Sigmoid colon (tissue), 6 donors: ENCODE measurements at regions not wholly inside any gene's neighbourhood (a gene's known extent, or its start where the extent isn't known, plus 50 kb on each side); places are given as distances from the start of the nearest gene placed in this dataset.

ENCODE experiments used
- DNase-seq: peaks from one replicate; pipeline ENCODE4 v3.0.0-alpha.2; 2019
- H3K27ac ChIP-seq, 4 donors: fragments of 200-600 bp; sonication (generic); one replicate each; pipeline ENCODE4 v1.5.1; 2016 to 2019; ENCODE audit warnings: mild to moderate bottlenecking in 1 of 4
- H3K27me3 ChIP-seq, 3 donors: fragments of 200-600 bp; sonication (generic); one replicate each; pipeline ENCODE4 v1.5.1; 2019; ENCODE audit warnings: mild to moderate bottlenecking in 1 of 3
- H3K36me3 ChIP-seq, 4 donors: fragments of 200-600 bp; sonication (generic); one replicate each; pipeline ENCODE4 v1.5.1; 2016 to 2019
- H3K4me1 ChIP-seq, 4 donors: fragments of 200-600 bp; sonication (generic); one replicate each; pipeline ENCODE4 v1.5.1; 2017 to 2019
- H3K4me3 ChIP-seq, 4 donors: fragments of 200-600 bp; sonication (generic); one replicate each; pipeline ENCODE4 v1.5.1; 2017 to 2019; ENCODE audit warnings: mild to moderate bottlenecking in 2 of 4, moderate library complexity in 1 of 4
- H3K9me3 ChIP-seq, 4 donors: fragments of 200-600 bp in 3 of 4; sonication (generic) in 3 of 4; one replicate each; pipeline versions ENCODE4 v1.5.1 to v1.6.1; 2013 to 2019
- EP300 ChIP-seq, 4 donors: sonication (generic); formaldehyde crosslinking; IDR thresholded peaks; one replicate each; pipeline ENCODE4 v1.6.1; 2017; ENCODE audit warnings: antibody characterized with exemption in 4 of 4
- POLR2A ChIP-seq, 2 donors: fragments of 450-650 bp; IDR thresholded peaks; one replicate each; pipeline ENCODE4 v1.6.1; 2016; ENCODE audit warnings: antibody characterized with exemption in 2 of 2, mild to moderate bottlenecking in 2 of 2, moderate library complexity in 2 of 2
- POLR2AphosphoS5 ChIP-seq, 4 donors: sonication (generic); formaldehyde crosslinking; IDR thresholded peaks; one replicate each; pipeline ENCODE4 v1.6.1; 2017; ENCODE audit warnings: antibody characterized with exemption in 4 of 4
- WGBS, 2 donors: extraction: QIAGEN DNeasy Blood & Tissue Kit; methylation state at CpG; one replicate each; pipeline ENCODE4 v1.1.7; 2013; 5-methylcytosine and 5-hydroxymethylcytosine counted together
- intact Hi-C: fragments of 100-400 bp; cut with DNase I; formaldehyde crosslinking; loops from one replicate; pipeline ENCODE4 v1.15.1; 2023
- TF ChIP-seq, protein P1 (sequence below), 4 experiments: fragments of 450-650 bp in 3 of 4; fragments of 200-600 bp in 1 of 4; IDR thresholded peaks; one replicate each; pipeline ENCODE4 v1.5.1; 2016 to 2019; ENCODE audit warnings: antibody characterized with exemption in 4 of 4, mild to moderate bottlenecking in 3 of 4, moderate library complexity in 2 of 4
- donor health status: healthy with polysubstance abuse.
- donor health status: healthy.

DNA sequence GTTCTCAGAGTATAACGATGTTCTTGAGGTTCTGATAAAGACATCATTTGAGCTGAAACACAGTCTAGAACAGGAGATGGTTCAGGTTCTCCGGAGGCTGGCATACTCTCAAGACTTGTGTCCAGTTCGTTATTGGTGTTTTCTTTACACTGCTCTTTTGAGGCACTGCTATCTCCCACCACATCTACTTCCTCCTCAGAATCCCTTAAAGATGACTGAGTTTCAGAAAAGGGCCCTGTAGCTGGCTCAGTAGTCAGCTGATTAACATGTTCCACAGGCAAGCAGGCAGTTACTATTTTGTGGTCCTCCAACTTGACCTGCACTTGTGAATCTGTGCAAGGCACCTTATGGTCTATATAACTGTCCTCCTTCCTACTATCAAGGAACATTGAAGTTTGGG lies 50.2 kb downstream of the ZZZ3 start:
- DNase-seq: no peak
- Histone ChIP-seq H3K4me1 (no peaks in the 10 kb centered on the region), H3K36me3 (peaks cover 0 to 48% (median 6%) of the 10 kb centered on the region in 4 donors), H3K27ac (no peak overlapping the region), H3K27me3 (no peaks in the 10 kb centered on the region), H3K4me3 (no peak overlapping the region), H3K9me3 (no peaks in the 10 kb centered on the region)
- intact Hi-C loops: no loop called here
- TF ChIP-seq, protein P1, sequence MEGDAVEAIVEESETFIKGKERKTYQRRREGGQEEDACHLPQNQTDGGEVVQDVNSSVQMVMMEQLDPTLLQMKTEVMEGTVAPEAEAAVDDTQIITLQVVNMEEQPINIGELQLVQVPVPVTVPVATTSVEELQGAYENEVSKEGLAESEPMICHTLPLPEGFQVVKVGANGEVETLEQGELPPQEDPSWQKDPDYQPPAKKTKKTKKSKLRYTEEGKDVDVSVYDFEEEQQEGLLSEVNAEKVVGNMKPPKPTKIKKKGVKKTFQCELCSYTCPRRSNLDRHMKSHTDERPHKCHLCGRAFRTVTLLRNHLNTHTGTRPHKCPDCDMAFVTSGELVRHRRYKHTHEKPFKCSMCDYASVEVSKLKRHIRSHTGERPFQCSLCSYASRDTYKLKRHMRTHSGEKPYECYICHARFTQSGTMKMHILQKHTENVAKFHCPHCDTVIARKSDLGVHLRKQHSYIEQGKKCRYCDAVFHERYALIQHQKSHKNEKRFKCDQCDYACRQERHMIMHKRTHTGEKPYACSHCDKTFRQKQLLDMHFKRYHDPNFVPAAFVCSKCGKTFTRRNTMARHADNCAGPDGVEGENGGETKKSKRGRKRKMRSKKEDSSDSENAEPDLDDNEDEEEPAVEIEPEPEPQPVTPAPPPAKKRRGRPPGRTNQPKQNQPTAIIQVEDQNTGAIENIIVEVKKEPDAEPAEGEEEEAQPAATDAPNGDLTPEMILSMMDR (IDR thresholded peaks at IDR 0.05): no peak
- TF ChIP-seq POLR2A (IDR thresholded peaks at IDR 0.05) (no peak), EP300 (IDR thresholded peaks at IDR 0.05) (no peak), POLR2AphosphoS5 (IDR thresholded peaks at IDR 0.05) (no peak)
- WGBS, 2 donors: 83% methylated on average over 3 of the region's 3 CpGs

DNA sequence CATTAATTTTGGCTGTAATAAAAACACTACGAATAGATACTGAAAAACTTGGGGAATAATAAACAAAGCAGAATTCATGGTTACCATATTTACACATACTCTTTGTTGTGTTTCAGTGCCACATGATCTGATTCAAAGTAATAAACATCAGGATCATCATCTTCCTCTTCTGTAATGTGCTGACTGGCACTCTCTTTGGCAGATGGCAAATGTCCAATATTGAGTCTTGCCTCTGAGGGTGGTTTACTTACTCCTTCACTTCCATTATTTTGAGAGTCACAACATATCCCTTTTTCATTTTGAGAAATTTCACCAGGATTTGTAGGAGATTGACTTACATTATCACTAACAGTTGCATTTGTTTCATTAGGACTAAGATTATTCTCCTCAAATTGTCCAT lies 50.7 kb downstream of the ZZZ3 start:
- no peaks in the 10 kb centered on the region for H3K27me3 ChIP-seq
- H3K4me1 ChIP-seq: no peaks in the 10 kb centered on the region
- intact Hi-C loops: no loop called here
- 82 to 95% methylated on average over 1 of the region's 1 CpG for WGBS, 2 donors
- no peak for TF ChIP-seq EP300 (IDR thresholded peaks at IDR 0.05)
- no peak for DNase-seq
- no peak overlapping the region for H3K4me3 ChIP-seq
- peaks cover 0 to 46% (median 6%) of the 10 kb centered on the region in 4 donors for H3K36me3 ChIP-seq
- H3K27ac ChIP-seq: no peak overlapping the region
- H3K9me3 ChIP-seq: no peaks in the 10 kb centered on the region

DNA sequence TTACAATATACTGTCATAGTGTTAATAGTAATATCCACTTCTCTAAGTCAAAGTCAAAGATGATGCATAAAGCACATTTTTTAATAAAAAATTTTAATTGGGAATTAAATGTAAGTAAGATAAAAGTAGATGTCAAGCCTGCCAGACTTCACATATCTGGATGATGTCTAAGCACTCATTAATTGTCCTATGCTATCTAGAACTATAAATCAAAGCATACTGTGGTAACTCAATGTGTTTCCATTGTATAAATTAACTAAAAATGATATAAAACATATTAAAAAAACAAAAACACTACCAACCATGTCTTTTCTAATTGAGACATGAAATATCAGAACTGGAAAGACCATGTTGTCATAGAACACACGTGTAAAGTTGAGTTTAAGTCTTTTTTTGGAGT lies 51.2 kb downstream of the ZZZ3 start:
- intact Hi-C loops: no loop called here
- no peaks in the 10 kb centered on the region for H3K27me3 ChIP-seq
- no peak for DNase-seq
- H3K9me3 ChIP-seq: no peaks in the 10 kb centered on the region
- 95 to 96% methylated on average over 1 of the region's 1 CpG for WGBS, 2 donors
- H3K27ac ChIP-seq: no peak overlapping the region
- no peaks in the 10 kb centered on the region for H3K4me1 ChIP-seq
- TF ChIP-seq, protein P1 (IDR thresholded peaks at IDR 0.05): no peak
- TF ChIP-seq EP300 (IDR thresholded peaks at IDR 0.05): no peak
- peaks cover 0 to 47% (median 6%) of the 10 kb centered on the region in 4 donors for H3K36me3 ChIP-seq
- no peak overlapping the region for H3K4me3 ChIP-seq

DNA sequence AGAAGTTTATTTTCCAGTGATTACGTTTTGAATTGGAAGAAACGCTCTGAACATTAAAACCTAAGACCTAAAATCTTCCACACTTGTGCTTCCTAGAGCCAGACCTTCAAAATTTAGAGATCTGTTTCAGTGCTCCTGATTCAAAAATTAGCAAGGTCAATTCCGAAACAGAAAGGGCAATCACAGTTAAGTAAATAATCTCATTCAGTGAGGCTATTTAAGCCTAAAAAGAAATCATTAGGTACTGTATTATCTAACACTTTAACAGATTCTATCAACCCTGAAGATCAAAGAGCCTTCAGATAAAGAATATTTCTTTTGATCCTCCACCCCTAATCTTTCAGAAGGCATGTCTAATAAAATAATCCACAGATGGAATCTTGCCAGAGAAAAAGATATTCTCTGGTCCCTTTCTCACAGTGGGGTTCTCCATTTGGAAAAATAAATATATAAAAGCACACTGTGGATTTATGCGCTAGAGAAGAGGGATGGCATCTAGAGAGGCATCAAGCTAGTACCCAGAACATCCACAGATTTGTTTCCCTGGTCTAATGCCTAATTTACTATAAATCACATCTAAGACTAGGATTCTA lies 54.4 kb downstream of the ZZZ3 start:
- WGBS, 2 donors: 88 to 90% methylated on average over 4 of the region's 4 CpGs
- peaks cover 0 to 51% (median 11%) of the 10 kb centered on the region in 4 donors for H3K36me3 ChIP-seq

DNA sequence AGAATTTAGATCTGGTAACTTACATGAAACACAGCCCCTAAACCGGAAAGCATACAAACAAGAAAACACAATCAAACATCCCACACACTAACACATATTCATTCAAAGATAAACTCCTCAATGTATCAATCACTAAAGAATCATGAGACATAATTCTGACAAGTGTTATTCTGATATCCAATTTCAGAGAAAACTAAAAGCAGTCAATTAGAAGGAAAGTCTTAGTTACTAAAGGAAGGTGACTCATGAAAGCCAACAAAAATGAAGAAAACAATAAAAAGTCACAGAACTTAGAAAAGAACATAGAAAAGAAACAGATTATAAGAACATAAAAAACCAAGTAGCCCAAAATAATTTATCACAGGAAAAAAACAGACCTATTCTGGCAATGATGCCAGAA lies 57.2 kb downstream of the ZZZ3 start:
- intact Hi-C loops: no loop called here
- Histone ChIP-seq H3K36me3 (peaks cover 0 to 40% (median 5%) of the 10 kb centered on the region in 4 donors), H3K4me1 (no peaks in the 10 kb centered on the region), H3K9me3 (no peaks in the 10 kb centered on the region), H3K27ac (no peak overlapping the region), H3K27me3 (no peaks in the 10 kb centered on the region), H3K4me3 (no peak overlapping the region)
- no peak for TF ChIP-seq EP300 (IDR thresholded peaks at IDR 0.05)
- TF ChIP-seq POLR2AphosphoS5 (IDR thresholded peaks at IDR 0.05): no peak
- no peak for TF ChIP-seq POLR2A (IDR thresholded peaks at IDR 0.05)
- TF ChIP-seq, protein P1 (IDR thresholded peaks at IDR 0.05): no peak
- no peak for DNase-seq
- 98 to 100% methylated on average over 1 of the region's 1 CpG for WGBS, 2 donors

More for the DNA sequence above, 54.4 kb downstream of the ZZZ3 start:
- no peaks in the 10 kb centered on the region for H3K27me3 ChIP-seq
- no peak for DNase-seq
- intact Hi-C loops: no loop called here
- no peaks in the 10 kb centered on the region for H3K9me3 ChIP-seq
- H3K4me1 ChIP-seq: no peaks in the 10 kb centered on the region
- H3K4me3 ChIP-seq: no peak overlapping the region
- H3K27ac ChIP-seq: no peak overlapping the region
- TF ChIP-seq POLR2A (IDR thresholded peaks at IDR 0.05) (no peak), EP300 (IDR thresholded peaks at IDR 0.05) (no peak), POLR2AphosphoS5 (IDR thresholded peaks at IDR 0.05) (no peak)
- TF ChIP-seq, protein P1 (IDR thresholded peaks at IDR 0.05): no peak
